GM19240 (cell line): ENCODE measurements at regions not wholly inside any gene's neighbourhood (a gene's known extent, or its start where the extent isn't known, plus 50 kb on each side); places are given as distances from the start of the nearest gene placed in this dataset.
"Not testable (repeated sequence)": the region's sequence is repeated elsewhere in the genome, so short reads cannot be mapped to it uniquely, and the experiment has no call there.

ENCODE experiments used
- DNase-seq: peaks from one replicate; pipeline ENCODE4 v3.0.0; 2011; ENCODE audit warnings: low spot score; ENCODE audit not compliant: insufficient read length

- DNase-seq: no peak
These were observed 111.5 kb downstream of the NPY start for GRCh38 chr7:24395512-24395911.

GRCh38 chr7:24396387-24396786 lies 112.4 kb downstream of the NPY start:
- DNase-seq: not testable (repeated sequence)

- no peak for DNase-seq
These were observed 117.9 kb downstream of the NPY start for GRCh38 chr7:24401628-24402593.

GRCh38 chr7:24402655-24403054 lies 118.7 kb downstream of the NPY start:
- DNase-seq: no peak

GRCh38 chr7:24403557-24403956 lies 119.6 kb downstream of the NPY start:
- DNase-seq: no peak

- DNase-seq: no peak
These were observed 120.3 kb downstream of the NPY start for GRCh38 chr7:24404315-24404714.

- DNase-seq: no peak
These were observed 121.0 kb downstream of the NPY start for GRCh38 chr7:24405002-24405401.

GRCh38 chr7:24406053-24406788 lies 122.2 kb downstream of the NPY start:
- DNase-seq: no peak

GRCh38 chr7:24406789-24407299 lies 122.9 kb downstream of the NPY start:
- DNase-seq: no peak

GRCh38 chr7:24407965-24408364 lies 124.0 kb downstream of the NPY start:
- no peak for DNase-seq

- no peak for DNase-seq
These were observed 124.9 kb downstream of the NPY start for GRCh38 chr7:24408798-24409430.

GRCh38 chr7:24409431-24410024 lies 125.5 kb downstream of the NPY start:
- no peak for DNase-seq

- DNase-seq: no peak
These were observed 127.2 kb downstream of the NPY start for GRCh38 chr7:24411226-24411625.

GRCh38 chr7:24417526-24418120 lies 133.6 kb downstream of the NPY start:
- no peak for DNase-seq

- no peak for DNase-seq
These were observed 135.1 kb downstream of the NPY start for GRCh38 chr7:24419077-24419476.

- DNase-seq: no peak
These were observed 135.5 kb downstream of the NPY start for GRCh38 chr7:24419511-24419910.

- no peak for DNase-seq
These were observed 138.5 kb downstream of the NPY start for GRCh38 chr7:24422441-24423010.

- no peak for DNase-seq
These were observed 141.7 kb downstream of the NPY start for GRCh38 chr7:24425664-24426063.

- no peak for DNase-seq
These were observed 143.1 kb downstream of the NPY start for GRCh38 chr7:24427048-24427447.

GRCh38 chr7:24428676-24429075 lies 144.6 kb upstream of the PALS2 start:
- no peak for DNase-seq

GRCh38 chr7:24432677-24433076 lies 140.6 kb upstream of the PALS2 start:
- no peak for DNase-seq
